Nephron progenitor cell (in vitro differentiated cells): ENCODE measurements at regions not wholly inside any gene's neighbourhood (a gene's known extent, or its start where the extent isn't known, plus 50 kb on each side); places are given as distances from the start of the nearest gene placed in this dataset.
"Not testable (repeated sequence)": the region's sequence is repeated elsewhere in the genome, so short reads cannot be mapped to it uniquely, and the experiment has no call there.

Experiments used
- DNase-seq: peaks from one replicate; pipeline ENCODE4 v3.0.0; 2021
- H3K27ac Mint-ChIP-seq: 2 replicates; pipeline ENCODE4 v1.8.0; 2021; ENCODE audit warnings: mild to moderate bottlenecking, moderate library complexity, mixed read lengths
- H3K27me3 Mint-ChIP-seq: 2 replicates; pipeline ENCODE4 v1.8.0; 2021; ENCODE audit warnings: mild to moderate bottlenecking, low read depth, mixed read lengths; ENCODE audit not compliant: poor library complexity
- H3K36me3 Mint-ChIP-seq: 2 replicates; pipeline ENCODE4 v1.8.0; 2021; ENCODE audit warnings: low read depth, mixed read lengths
- H3K4me1 Mint-ChIP-seq: 2 replicates; pipeline ENCODE4 v1.8.0; 2021; ENCODE audit warnings: mixed read lengths
- H3K4me3 Mint-ChIP-seq: 2 replicates; pipeline ENCODE4 v1.8.0; 2021; ENCODE audit warnings: mild to moderate bottlenecking, moderate library complexity, mixed read lengths
- H3K9me3 Mint-ChIP-seq: 2 replicates; pipeline ENCODE4 v1.8.0; 2021; ENCODE audit warnings: mild to moderate bottlenecking, moderate library complexity, mixed read lengths
- TF ChIP-seq, protein P1 (sequence below): fragments of 200-600 bp; sonication (generic); IDR thresholded peaks from 2 replicates; pipeline ENCODE4 v1.5.0; 2021; ENCODE audit warnings: antibody characterized with exemption

DNA sequence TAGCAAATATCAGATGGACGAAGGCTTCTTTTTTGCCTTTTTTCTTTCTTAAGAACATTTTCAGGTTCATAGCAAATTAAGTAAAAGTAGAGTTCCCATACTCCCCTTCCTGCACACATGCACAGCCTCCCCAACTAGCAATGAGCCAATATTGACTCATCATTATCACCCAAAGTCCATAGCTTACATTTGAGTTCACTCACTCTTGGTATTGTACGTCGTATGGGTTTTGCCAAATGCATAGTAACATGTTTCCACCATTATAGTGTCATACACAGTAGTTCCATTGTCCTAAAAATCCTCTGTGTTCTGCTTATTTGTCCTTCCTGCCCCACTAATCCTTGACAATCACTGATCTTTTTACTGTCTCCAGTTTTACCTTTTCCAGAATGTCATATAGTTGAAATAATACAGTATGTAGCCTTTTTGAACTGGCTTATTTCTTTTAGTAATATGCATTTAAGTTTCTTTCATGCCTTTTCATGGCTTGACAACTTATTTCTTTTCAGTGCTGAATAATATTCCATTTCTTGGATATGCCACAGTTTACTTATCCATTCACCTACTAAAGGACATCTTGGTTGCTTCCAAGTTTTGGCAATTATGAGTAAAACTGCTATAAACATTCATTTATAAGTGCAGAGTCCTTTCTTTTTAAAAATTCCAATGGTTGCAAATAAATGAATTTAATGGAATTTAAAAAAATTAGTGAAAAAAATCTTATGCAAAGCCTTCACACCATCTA is 242.1 kb downstream of the ISL1 start:
- Mint-ChIP-seq H3K36me3 (no peaks in the 10 kb centered on the region), H3K9me3 (peaks cover 9% of the 10 kb centered on the region), H3K4me3 (no peak overlapping the region), H3K4me1 (peaks cover 10% of the 10 kb centered on the region), H3K27ac (no peak overlapping the region), H3K27me3 (no peaks in the 10 kb centered on the region)
- TF ChIP-seq, protein P1, sequence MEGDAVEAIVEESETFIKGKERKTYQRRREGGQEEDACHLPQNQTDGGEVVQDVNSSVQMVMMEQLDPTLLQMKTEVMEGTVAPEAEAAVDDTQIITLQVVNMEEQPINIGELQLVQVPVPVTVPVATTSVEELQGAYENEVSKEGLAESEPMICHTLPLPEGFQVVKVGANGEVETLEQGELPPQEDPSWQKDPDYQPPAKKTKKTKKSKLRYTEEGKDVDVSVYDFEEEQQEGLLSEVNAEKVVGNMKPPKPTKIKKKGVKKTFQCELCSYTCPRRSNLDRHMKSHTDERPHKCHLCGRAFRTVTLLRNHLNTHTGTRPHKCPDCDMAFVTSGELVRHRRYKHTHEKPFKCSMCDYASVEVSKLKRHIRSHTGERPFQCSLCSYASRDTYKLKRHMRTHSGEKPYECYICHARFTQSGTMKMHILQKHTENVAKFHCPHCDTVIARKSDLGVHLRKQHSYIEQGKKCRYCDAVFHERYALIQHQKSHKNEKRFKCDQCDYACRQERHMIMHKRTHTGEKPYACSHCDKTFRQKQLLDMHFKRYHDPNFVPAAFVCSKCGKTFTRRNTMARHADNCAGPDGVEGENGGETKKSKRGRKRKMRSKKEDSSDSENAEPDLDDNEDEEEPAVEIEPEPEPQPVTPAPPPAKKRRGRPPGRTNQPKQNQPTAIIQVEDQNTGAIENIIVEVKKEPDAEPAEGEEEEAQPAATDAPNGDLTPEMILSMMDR = no peak
- DNase-seq = no peak

DNA sequence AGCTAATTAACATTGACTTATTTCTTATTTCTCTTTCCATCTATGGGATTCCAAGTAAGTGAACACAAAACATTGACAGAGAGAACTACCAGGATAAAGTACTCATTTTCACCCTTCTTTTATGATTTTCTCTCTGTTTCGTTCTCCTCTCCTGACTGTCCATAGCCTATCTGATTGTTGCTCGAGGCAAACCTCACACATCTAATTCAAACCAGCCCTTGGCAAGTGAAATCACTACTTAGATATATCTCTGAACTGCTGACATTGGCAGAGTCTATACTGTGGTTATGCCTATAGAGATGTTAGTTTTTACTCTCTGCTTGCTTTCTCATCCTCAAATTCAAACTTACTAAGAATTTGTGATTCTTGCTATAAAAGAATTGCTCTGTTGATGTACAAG is 248.8 kb downstream of the ISL1 start:
- Mint-ChIP-seq H3K27me3 (no peaks in the 10 kb centered on the region), H3K4me3 (no peak overlapping the region), H3K4me1 (no peaks in the 10 kb centered on the region), H3K27ac (no peak overlapping the region), H3K9me3 (peaks cover 13% of the 10 kb centered on the region), H3K36me3 (no peaks in the 10 kb centered on the region)
- DNase-seq = no peak
- TF ChIP-seq, protein P1 = no peak

DNA sequence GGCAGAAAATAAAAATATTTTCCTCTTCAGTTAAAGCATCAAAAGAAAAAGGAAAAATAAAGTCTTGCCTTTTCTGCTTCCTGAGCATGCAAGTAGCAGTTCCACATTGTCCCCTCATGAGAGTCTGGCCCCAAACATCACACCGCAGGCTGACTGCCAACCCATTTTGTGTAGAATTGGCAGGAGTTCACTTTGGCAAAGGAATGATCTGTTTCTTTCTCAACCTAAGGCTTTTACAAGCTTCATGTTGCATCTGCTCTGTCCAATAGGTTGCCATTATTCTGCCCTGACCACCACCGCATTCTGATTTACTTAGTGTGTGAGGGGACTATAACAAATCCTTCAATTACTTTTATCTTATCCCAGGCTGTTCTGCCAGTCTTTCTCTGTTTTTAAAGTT is 249.5 kb downstream of the ISL1 start:
- no peak overlapping the region for H3K4me3 Mint-ChIP-seq
- H3K4me1 Mint-ChIP-seq = no peaks in the 10 kb centered on the region
- no peaks in the 10 kb centered on the region for H3K36me3 Mint-ChIP-seq

DNA sequence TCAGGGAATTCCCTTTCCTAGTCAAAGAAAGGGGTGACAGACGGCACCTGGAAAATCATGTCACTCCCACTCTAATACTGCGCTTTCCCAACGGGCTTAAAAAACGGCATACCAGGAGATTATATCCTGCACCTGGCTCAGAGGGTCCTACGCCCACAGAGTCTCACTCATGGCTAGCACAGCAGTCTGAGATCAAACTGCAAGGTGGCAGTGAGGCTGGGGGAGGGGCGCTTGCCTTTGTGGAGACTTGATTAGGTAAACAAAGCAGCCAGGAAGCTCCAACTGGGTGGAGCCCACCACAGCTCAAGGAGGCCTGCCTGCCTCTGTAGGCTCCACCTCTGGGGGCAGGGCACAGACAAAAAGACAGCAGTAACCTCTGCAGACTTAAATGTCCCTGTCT is 253.7 kb downstream of the ISL1 start:
- not testable (repeated sequence) for H3K36me3 Mint-ChIP-seq, H3K27me3 Mint-ChIP-seq, H3K4me3 Mint-ChIP-seq, DNase-seq, H3K4me1 Mint-ChIP-seq, H3K27ac Mint-ChIP-seq
- H3K9me3 Mint-ChIP-seq = peaks cover 41% of the 10 kb centered on the region

More for the DNA sequence above, 249.5 kb downstream of the ISL1 start:
- no peak for DNase-seq
- Mint-ChIP-seq H3K27me3 (no peaks in the 10 kb centered on the region), H3K9me3 (peaks cover 15% of the 10 kb centered on the region), H3K27ac (no peak overlapping the region)
- TF ChIP-seq, protein P1 = no peak

DNA sequence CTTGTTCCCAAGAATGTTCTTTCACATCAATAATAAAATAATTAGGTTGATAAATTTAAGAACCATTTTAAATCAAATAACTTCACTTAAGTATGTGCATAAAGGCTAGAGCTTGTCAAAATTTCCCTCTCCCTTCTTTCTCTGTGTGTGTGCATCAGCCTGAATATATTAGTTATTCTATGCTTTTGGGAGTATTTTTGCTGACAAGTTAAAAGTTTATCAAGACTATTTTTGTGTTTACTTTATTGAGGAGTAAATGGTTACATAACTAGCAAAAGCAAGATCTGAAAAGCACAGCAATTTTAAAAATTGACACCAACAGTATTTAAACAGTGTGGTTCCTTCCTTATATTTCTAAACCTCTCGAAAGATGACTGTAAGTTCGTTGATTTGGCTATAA is 261.7 kb downstream of the ISL1 start:
- Mint-ChIP-seq H3K36me3 (no peaks in the 10 kb centered on the region), H3K27ac (no peak overlapping the region), H3K9me3 (peaks cover 12% of the 10 kb centered on the region), H3K27me3 (peaks cover 3% of the 10 kb centered on the region), H3K4me3 (no peak overlapping the region), H3K4me1 (no peaks in the 10 kb centered on the region)
- TF ChIP-seq, protein P1 = no peak
- no peak for DNase-seq

DNA sequence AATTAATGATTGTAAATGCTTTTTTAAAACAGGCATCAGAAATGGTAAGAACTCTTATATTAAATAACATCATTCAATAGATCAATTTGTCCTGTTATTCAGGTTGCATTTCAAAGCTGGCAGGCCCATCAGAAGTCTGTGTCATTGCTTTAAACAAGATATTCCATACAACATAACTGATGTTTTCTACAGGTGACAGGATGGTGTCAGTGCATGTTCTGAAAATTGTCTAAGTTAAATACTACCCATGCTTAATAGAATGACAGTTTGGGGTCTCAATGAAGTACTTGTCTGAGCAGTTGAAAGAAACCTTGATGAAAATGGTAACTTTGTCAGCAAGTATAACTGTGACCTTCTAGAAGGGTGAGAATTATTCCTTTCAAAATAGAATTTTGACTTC is 263.2 kb downstream of the ISL1 start:
- Mint-ChIP-seq H3K4me1 (peaks cover 4% of the 10 kb centered on the region), H3K9me3 (peaks cover 4% of the 10 kb centered on the region), H3K27ac (no peak overlapping the region), H3K4me3 (no peak overlapping the region), H3K27me3 (peaks cover 3% of the 10 kb centered on the region), H3K36me3 (no peaks in the 10 kb centered on the region)
- DNase-seq = no peak
- TF ChIP-seq, protein P1 = no peak
